ENCODE measurements at regions not wholly inside any gene's neighbourhood (a gene's known extent, or its start where the extent isn't known, plus 50 kb on each side); places are given as distances from the start of the nearest gene placed in this dataset.

GRCh38 chr10:125222515-125223308 is 62.3 kb upstream of the CTBP2 start:
- no peak overlapping the region for H3K27ac ChIP-seq
- no peaks in the 10 kb centered on the region for H4K20me1 ChIP-seq
- no peaks in the 10 kb centered on the region for H3K36me3 ChIP-seq
- H3K4me2 ChIP-seq = peak overlapping the region; percentile 22; the same call in 1 of the 2 replicates
- H3K9me3 ChIP-seq = peaks cover 9% of the 10 kb centered on the region; the same call in 1 of the 2 replicates
- H3K27me3 ChIP-seq = no peaks in the 10 kb centered on the region
- H3K4me1 ChIP-seq = peaks cover 9% of the 10 kb centered on the region
- H3K9ac ChIP-seq = no peak overlapping the region
- H3K4me3 ChIP-seq = no peak overlapping the region
- no peak for TF ChIP-seq Cebpa-rat (IDR thresholded peaks at IDR 0.05)

DNA sequence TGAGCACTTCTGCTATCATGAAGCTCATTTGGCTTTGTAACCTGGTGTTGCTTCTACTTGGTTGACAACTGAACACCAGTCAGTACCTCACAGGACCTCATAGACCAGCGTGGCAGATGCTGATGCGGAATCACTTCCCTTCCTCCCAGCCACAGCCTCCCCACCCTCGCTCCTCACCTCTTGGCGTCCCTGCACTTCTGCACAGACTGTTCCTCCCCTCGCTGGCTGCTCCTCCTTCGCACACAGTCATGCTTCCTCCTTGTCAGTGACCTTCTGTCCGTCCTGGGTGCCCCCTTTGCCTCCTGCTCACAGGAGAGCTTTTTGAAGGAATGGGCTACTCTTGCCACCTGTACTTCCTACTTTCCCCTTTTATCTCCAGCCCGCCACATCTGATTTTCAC is 61.4 kb upstream of the CTBP2 start:
- H3K4me3 ChIP-seq = no peak overlapping the region
- H3K27ac ChIP-seq = no peak overlapping the region
- no peaks in the 10 kb centered on the region for H4K20me1 ChIP-seq
- peaks cover 9% of the 10 kb centered on the region for H3K4me1 ChIP-seq
- H3K27me3 ChIP-seq = no peaks in the 10 kb centered on the region
- H3K9me3 ChIP-seq = no peaks in the 10 kb centered on the region
- H3K36me3 ChIP-seq = no peaks in the 10 kb centered on the region
- no peak overlapping the region for H3K9ac ChIP-seq
- no peak overlapping the region for H3K4me2 ChIP-seq
- no peak for TF ChIP-seq Cebpa-rat (IDR thresholded peaks at IDR 0.05)

DNA sequence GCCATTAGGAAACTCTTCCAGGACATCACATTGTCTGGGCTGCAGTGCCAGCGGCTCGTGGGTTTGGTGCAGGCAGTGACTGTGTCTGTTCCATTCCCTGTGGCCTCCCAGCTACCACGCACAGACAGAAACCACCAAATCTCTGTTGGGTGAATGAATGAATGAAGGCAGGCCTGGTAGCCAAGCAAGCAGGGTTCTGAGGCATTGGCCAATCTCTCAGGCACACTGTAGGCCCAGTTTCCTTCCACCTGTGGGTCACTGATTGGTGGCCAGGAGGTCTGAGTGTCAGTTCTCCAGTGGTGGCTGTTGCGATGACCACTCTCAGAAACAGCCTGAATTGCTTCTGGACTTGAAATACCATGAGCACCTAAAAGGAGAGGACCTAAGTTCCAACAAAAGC is 59.4 kb upstream of the CTBP2 start:
- peaks cover 9% of the 10 kb centered on the region for H3K4me1 ChIP-seq
- TF ChIP-seq Cebpa-rat (IDR thresholded peaks at IDR 0.05) = no peak
- no peak overlapping the region for H3K4me2 ChIP-seq
- H3K27ac ChIP-seq = no peak overlapping the region
- no peaks in the 10 kb centered on the region for H3K9me3 ChIP-seq
- no peak overlapping the region for H3K4me3 ChIP-seq
- no peaks in the 10 kb centered on the region for H4K20me1 ChIP-seq
- no peak overlapping the region for H3K9ac ChIP-seq
- H3K36me3 ChIP-seq = no peaks in the 10 kb centered on the region
- H3K27me3 ChIP-seq = no peaks in the 10 kb centered on the region

GRCh38 chr10:125218967-125219366 is 58.6 kb upstream of the CTBP2 start:
- Histone ChIP-seq H3K36me3 (no peaks in the 10 kb centered on the region), H3K4me2 (no peak overlapping the region), H3K4me1 (peaks cover 9% of the 10 kb centered on the region), H3K9ac (no peak overlapping the region), H3K27me3 (no peaks in the 10 kb centered on the region), H3K27ac (no peak overlapping the region), H3K9me3 (no peaks in the 10 kb centered on the region), H3K4me3 (no peak overlapping the region), H4K20me1 (no peaks in the 10 kb centered on the region)
- TF ChIP-seq Cebpa-rat (IDR thresholded peaks at IDR 0.05) = no peak

- Histone ChIP-seq H3K9me3 (no peaks in the 10 kb centered on the region), H3K9ac (no peak overlapping the region), H3K4me2 (no peak overlapping the region), H3K4me3 (no peak overlapping the region), H3K36me3 (no peaks in the 10 kb centered on the region), H4K20me1 (no peaks in the 10 kb centered on the region), H3K27me3 (no peaks in the 10 kb centered on the region), H3K27ac (no peak overlapping the region), H3K4me1 (peaks cover 9% of the 10 kb centered on the region)
- TF ChIP-seq Cebpa-rat (IDR thresholded peaks at IDR 0.05) = no peak
Observed at GRCh38 chr10:125217990-125218675, 57.8 kb upstream of the CTBP2 start.

DNA sequence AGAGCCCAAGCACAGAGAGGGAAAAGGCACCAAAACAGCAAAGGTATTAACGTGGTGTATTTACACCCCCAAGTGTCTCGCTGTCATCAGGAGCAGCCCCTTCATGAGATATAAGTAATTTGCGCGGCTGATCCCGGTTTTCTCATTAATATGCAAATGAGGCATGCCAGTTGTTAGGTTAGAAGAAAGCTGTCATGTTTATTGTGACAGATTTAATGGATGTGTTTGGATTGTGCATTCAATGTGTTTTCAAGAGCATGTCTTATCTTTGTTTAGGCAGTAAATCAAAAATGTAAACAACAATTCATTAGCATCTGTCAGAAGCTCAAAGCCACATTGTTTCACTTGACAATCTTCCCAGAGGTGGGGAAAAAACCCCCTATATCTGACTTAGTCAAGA is 56.5 kb upstream of the CTBP2 start:
- peaks cover 1% of the 10 kb centered on the region; the same call in 1 of the 2 replicates for H3K4me1 ChIP-seq

GRCh38 chr10:125216309-125216708 is 55.9 kb upstream of the CTBP2 start:
- no peak for TF ChIP-seq Cebpa-rat (IDR thresholded peaks at IDR 0.05)
- Histone ChIP-seq H3K27me3 (no peaks in the 10 kb centered on the region), H4K20me1 (no peaks in the 10 kb centered on the region), H3K9ac (no peak overlapping the region), H3K9me3 (no peaks in the 10 kb centered on the region), H3K4me2 (no peak overlapping the region), H3K36me3 (no peaks in the 10 kb centered on the region), H3K4me1 (no peaks in the 10 kb centered on the region), H3K27ac (no peak overlapping the region), H3K4me3 (no peak overlapping the region)

More for the DNA sequence above, 56.5 kb upstream of the CTBP2 start:
- no peaks in the 10 kb centered on the region for H4K20me1 ChIP-seq
- H3K36me3 ChIP-seq = no peaks in the 10 kb centered on the region
- no peak overlapping the region for H3K4me2 ChIP-seq
- H3K4me3 ChIP-seq = no peak overlapping the region
- H3K9me3 ChIP-seq = no peaks in the 10 kb centered on the region
- H3K9ac ChIP-seq = no peak overlapping the region
- no peak overlapping the region for H3K27ac ChIP-seq
- no peak for TF ChIP-seq Cebpa-rat (IDR thresholded peaks at IDR 0.05)
- no peaks in the 10 kb centered on the region for H3K27me3 ChIP-seq

DNA sequence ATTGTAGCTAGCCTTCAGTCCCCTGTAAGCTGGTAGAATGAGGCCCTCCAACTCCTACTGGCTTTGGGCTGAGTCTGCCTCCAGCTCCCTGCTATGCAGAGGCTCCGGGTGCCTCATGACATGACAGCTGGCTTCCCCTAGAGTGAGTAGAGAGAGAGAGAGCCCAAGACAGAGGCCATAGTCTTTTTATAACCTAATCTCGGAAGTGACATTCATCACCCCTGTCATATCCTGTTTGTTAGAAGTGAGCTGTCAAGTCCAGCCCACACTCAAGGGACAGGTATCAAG is 53.9 kb upstream of the CTBP2 start:
- Histone ChIP-seq H4K20me1 (no peaks in the 10 kb centered on the region), H3K4me3 (no peak overlapping the region), H3K4me2 (no peak overlapping the region), H3K27ac (no peak overlapping the region), H3K36me3 (no peaks in the 10 kb centered on the region), H3K9me3 (no peaks in the 10 kb centered on the region), H3K9ac (no peak overlapping the region), H3K27me3 (no peaks in the 10 kb centered on the region), H3K4me1 (peaks cover 10% of the 10 kb centered on the region)
- TF ChIP-seq Cebpa-rat (IDR thresholded peaks at IDR 0.05) = no peak

GRCh38 chr10:125213541-125214282 is 53.3 kb upstream of the CTBP2 start:
- no peak overlapping the region for H3K27ac ChIP-seq
- no peaks in the 10 kb centered on the region for H3K36me3 ChIP-seq
- H3K4me3 ChIP-seq = no peak overlapping the region
- H3K9ac ChIP-seq = no peak overlapping the region
- TF ChIP-seq Cebpa-rat (IDR thresholded peaks at IDR 0.05) = no peak
- no peak overlapping the region for H3K4me2 ChIP-seq
- no peaks in the 10 kb centered on the region for H4K20me1 ChIP-seq
- no peaks in the 10 kb centered on the region for H3K9me3 ChIP-seq
- no peaks in the 10 kb centered on the region for H3K27me3 ChIP-seq
- peaks cover 12% of the 10 kb centered on the region for H3K4me1 ChIP-seq
